ENCODE measurements at regions not wholly inside any gene's neighbourhood (a gene's known extent, or its start where the extent isn't known, plus 50 kb on each side); places are given as distances from the start of the nearest gene placed in this dataset.
A peak's percentile ranks its signal among the peaks of the same experiment; 100 is the strongest.

DNA sequence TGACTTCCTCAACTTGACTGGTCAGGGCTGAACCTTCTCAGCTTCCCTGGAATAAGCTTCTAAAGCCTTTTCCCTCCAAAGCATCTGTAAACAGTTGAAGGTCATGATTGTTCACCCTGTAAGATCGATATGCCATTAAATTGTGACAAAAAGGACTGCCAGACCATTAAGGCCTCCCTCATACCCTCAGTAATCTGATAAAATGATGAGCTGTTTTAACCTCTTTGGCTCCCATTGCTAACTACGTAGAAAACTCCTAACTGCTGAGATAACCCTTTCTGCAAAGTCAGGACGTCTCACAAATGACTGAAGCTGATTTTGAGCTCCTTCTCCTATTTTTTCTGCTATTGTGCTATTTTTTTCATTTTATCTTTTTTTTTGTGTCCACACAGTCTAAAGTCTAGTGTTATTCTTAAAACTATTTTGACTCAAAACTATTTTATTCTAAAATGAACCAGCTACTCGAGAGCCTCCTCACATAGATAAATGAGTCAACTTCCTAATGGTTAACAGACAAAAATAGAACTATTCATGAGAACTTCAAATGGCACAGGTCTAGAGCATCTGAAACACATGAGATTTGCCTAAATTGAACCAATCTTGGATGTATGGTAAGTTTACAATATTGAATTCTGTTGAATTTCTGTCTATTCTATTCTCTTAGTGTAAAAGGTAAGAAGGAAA is 395.6 kb upstream of the TLE4 start:
- DNase-seq (ENCODE audit: low read depth) = no peak
- H3K4me3 ChIP-seq (ENCODE audit: low read depth, low read length) = no peak overlapping the region
- TF ChIP-seq, protein P1, sequence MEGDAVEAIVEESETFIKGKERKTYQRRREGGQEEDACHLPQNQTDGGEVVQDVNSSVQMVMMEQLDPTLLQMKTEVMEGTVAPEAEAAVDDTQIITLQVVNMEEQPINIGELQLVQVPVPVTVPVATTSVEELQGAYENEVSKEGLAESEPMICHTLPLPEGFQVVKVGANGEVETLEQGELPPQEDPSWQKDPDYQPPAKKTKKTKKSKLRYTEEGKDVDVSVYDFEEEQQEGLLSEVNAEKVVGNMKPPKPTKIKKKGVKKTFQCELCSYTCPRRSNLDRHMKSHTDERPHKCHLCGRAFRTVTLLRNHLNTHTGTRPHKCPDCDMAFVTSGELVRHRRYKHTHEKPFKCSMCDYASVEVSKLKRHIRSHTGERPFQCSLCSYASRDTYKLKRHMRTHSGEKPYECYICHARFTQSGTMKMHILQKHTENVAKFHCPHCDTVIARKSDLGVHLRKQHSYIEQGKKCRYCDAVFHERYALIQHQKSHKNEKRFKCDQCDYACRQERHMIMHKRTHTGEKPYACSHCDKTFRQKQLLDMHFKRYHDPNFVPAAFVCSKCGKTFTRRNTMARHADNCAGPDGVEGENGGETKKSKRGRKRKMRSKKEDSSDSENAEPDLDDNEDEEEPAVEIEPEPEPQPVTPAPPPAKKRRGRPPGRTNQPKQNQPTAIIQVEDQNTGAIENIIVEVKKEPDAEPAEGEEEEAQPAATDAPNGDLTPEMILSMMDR (conservative IDR thresholded peaks at IDR 0.05; ENCODE audit: low read depth, low read length) = no peak

DNA sequence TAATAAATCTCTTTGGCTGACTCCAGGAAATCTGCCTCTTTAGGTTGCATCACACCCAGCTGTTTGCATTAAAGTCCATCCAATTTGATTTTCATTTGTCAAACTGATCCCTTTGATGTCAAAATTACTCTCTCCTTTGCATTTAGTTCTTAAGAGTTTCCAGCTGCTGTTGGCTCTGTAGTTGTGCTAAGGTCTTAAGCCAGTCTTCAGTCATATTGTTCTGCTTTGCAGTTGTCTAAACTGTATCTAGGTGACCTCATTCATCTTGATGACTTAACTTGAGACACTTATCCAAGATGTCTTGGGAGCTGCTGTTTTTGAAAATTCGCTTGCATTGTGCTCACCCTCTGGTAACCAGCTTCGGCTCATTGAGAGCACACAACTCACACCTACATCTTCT is 386.9 kb upstream of the TLE4 start:
- TF ChIP-seq, protein P1 (conservative IDR thresholded peaks at IDR 0.05; ENCODE audit: low read depth, low read length) = no peak
- H3K4me3 ChIP-seq (ENCODE audit: low read depth, low read length) = no peak overlapping the region
- DNase-seq (ENCODE audit: low read depth) = no peak

DNA sequence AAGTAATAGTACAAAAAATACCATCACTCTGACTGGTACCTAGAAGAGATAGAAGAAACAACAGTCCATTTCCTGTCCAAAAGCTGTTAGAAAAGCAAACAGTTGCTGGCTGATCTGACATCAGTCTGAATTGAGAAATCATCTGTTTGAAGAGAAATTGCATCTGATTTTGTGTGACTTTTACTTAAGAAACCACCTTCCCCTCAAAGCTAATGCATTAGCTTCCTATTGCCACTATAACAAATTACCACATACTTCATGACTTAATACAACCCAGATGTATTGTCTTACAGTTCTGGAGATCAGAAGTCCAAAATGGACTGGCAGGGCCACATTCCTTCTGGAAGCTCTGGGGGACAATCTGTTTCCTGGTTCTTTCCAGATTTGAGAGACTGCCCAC is 385.9 kb upstream of the TLE4 start:
- TF ChIP-seq, protein P1 (conservative IDR thresholded peaks at IDR 0.05; ENCODE audit: low read depth, low read length) = no peak
- H3K4me3 ChIP-seq (ENCODE audit: low read depth, low read length) = no peak overlapping the region
- peak; percentile 68 for DNase-seq (ENCODE audit: low read depth)

DNA sequence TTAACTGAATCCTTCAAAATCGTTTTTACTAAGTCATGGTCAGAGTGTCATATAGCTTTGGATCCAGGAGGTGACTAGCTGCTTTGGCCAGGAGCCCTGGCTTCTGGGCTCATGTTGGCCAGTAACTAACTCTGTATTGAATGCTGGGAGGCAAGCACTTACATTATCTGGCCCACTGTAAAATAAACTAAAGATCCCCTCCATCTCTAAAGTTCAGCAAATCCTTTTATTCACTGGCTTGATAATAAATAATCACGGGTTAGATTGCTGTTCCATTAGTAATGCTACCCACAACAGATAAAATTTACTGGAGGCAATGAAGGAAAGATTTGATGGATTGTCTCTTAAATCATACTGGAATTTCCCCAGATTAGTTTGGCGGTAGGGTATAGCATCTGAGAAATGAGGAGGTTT is 382.2 kb upstream of the TLE4 start:
- no peak overlapping the region for H3K4me3 ChIP-seq (ENCODE audit: low read depth, low read length)
- TF ChIP-seq, protein P1 (conservative IDR thresholded peaks at IDR 0.05; ENCODE audit: low read depth, low read length) = no peak
- peak; percentile 52 for DNase-seq (ENCODE audit: low read depth)

DNA sequence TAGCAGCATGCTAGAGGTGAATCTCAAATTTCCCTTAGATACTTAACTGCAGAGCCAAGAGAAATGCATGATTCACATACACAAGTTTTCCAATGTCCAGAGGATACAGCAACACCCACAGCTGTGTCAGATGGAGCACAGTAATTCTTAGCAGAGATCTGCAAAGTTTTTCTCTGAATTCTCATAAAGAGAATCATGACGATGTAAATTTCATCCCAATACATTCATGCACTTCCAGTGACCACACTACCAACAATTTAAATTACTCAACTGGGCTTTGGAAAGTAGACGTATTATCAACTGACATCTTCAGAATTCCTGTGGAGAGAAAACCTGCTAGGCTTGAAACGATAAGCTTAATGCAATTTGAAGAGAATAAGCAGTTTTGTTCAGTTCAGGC is 378.8 kb upstream of the TLE4 start:
- TF ChIP-seq, protein P1 (conservative IDR thresholded peaks at IDR 0.05; ENCODE audit: low read depth, low read length) = no peak
- peak; percentile 61 for DNase-seq (ENCODE audit: low read depth)
- no peak overlapping the region for H3K4me3 ChIP-seq (ENCODE audit: low read depth, low read length)

DNA sequence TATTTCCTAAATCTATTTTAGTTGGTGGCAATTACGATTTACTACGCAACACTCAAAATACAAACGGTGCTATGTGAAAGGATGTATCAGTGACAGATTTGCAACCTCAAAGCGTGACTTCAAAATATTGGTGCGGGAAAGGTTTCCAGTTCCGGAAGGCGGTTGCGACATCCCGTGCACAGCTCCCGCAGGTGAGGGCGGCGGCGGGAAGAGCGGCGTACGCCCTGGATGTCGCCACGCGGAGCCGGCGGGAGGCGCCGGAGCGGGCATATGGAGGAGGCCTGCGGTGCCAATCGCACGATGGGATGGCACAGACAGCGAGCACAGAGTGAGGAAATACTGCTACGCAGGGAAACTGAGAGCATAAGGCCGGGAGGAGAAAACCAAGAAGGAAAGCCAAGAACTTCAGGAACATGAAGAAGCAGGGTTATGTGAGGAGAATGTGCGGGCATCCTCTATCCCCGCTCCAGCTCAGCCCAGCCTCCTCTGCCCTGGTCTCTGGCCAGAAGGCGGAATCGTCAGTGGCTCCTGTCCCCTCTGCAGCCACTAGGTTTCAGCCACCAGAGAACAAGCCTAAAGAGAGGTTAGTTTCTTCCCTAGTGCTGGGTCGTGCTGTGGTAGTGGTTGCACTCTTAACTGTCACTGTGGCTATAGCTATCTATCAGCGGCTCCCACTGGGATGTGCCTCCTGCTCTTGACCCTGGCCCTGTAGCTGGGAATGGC is 378.1 kb upstream of the TLE4 start:
- DNase-seq (ENCODE audit: low read depth) = no peak
- no peak overlapping the region for H3K4me3 ChIP-seq (ENCODE audit: low read depth, low read length)
- TF ChIP-seq, protein P1 (conservative IDR thresholded peaks at IDR 0.05; ENCODE audit: low read depth, low read length) = no peak

DNA sequence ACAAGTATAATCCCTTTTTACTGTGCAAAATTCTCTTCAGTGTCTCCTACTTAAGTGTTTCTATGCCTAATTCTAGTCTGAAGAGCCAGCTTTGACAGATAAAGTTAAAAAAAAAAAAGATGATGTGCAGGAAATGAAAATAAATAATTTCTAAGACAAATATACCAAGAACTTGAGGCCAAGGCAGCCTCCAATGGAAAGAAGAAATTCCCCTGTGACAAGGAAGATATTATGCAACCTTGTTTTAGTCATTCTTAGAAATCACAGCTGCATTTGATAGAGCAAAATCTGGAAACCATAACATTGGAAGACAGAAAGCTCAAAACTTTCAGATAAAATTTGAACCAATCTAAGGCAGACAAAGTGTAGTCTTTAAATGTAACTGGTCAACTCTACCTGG is 375.9 kb upstream of the TLE4 start:
- TF ChIP-seq, protein P1 (conservative IDR thresholded peaks at IDR 0.05; ENCODE audit: low read depth, low read length) = no peak
- no peak overlapping the region for H3K4me3 ChIP-seq (ENCODE audit: low read depth, low read length)
- DNase-seq (ENCODE audit: low read depth) = peak; percentile 92
